Liver (tissue), 7 donors: ENCODE measurements at regions not wholly inside any gene's neighbourhood (a gene's known extent, or its start where the extent isn't known, plus 50 kb on each side); places are given as distances from the start of the nearest gene placed in this dataset.

Source experiments
- DNase-seq: peaks from one replicate; pipeline ENCODE4 v3.0.0-alpha.2; 2017; ENCODE audit warnings: low spot score
- H3K27ac ChIP-seq, 2 donors: one replicate each; pipeline ENCODE4 v1.7.0; 2013; ENCODE audit warnings: inconsistent platforms in 2 of 2, low read length in 2 of 2, control low read depth in 1 of 2, low read depth in 1 of 2, mild to moderate bottlenecking in 1 of 2
- H3K27me3 ChIP-seq, 4 donors: one replicate each; pipeline versions ENCODE4 v1.6.1 to v1.7.0; 2013; ENCODE audit warnings: low read length in 3 of 4, inconsistent platforms in 1 of 4, mild to moderate bottlenecking in 1 of 4, moderate library complexity in 1 of 4; ENCODE audit not compliant: control insufficient read depth in 4 of 4, insufficient read depth in 4 of 4
- H3K36me3 ChIP-seq, 4 donors: one replicate each; pipeline versions ENCODE4 v1.6.1 to v1.7.0; 2013; ENCODE audit warnings: low read length in 3 of 4, mild to moderate bottlenecking in 3 of 4, low read depth in 1 of 4, moderate library complexity in 1 of 4; ENCODE audit not compliant: control insufficient read depth in 4 of 4, insufficient read depth in 3 of 4
- H3K4me1 ChIP-seq, 4 donors: one replicate each; pipeline versions ENCODE4 v1.6.1 to v1.7.0; 2013; ENCODE audit warnings: low read length in 3 of 4, mild to moderate bottlenecking in 3 of 4, moderate library complexity in 1 of 4; ENCODE audit not compliant: control insufficient read depth in 4 of 4, insufficient read depth in 4 of 4
- H3K4me3 ChIP-seq, 3 donors: one replicate each; pipeline versions ENCODE4 v1.6.1 to v1.7.0; 2013; ENCODE audit warnings: low read length in 3 of 3, control low read depth in 1 of 3, low read depth in 1 of 3, mild to moderate bottlenecking in 1 of 3
- H3K9ac ChIP-seq, 2 donors: one replicate each; pipeline ENCODE4 v1.7.0; 2013; ENCODE audit warnings: low read length in 2 of 2, mild to moderate bottlenecking in 2 of 2, moderate library complexity in 2 of 2, control low read depth in 1 of 2, low read depth in 1 of 2
- H3K9me3 ChIP-seq, 4 donors: one replicate each; pipeline versions ENCODE4 v1.6.1 to v1.7.0; 2013; ENCODE audit warnings: low read length in 3 of 4; ENCODE audit not compliant: control insufficient read depth in 4 of 4
- FOXA1 ChIP-seq: IDR thresholded peaks from 2 replicates; pipeline ENCODE4 v1.6.1; 2016; ENCODE audit warnings: antibody characterized with exemption
- FOXA2 ChIP-seq: IDR thresholded peaks from 2 replicates; pipeline ENCODE4 v1.6.1; 2016; ENCODE audit warnings: antibody characterized with exemption
- GABPA ChIP-seq, 2 donors: IDR thresholded peaks in 1 of 2; conservative IDR thresholded peaks in 1 of 2; 2 replicates each; pipeline ENCODE4 v1.6.1; 2016; ENCODE audit warnings: antibody characterized with exemption in 2 of 2, mild to moderate bottlenecking in 1 of 2, moderate library complexity in 1 of 2
- HNF4A ChIP-seq, 2 donors: conservative IDR thresholded peaks; 2 replicates each; pipeline ENCODE4 v1.6.1; 2016; ENCODE audit warnings: antibody characterized with exemption in 2 of 2, mild to moderate bottlenecking in 2 of 2
- JUND ChIP-seq, 2 donors: IDR thresholded peaks; 2 replicates each; pipeline ENCODE4 v1.6.1; 2016; ENCODE audit warnings: antibody characterized with exemption in 2 of 2
- NR2F2 ChIP-seq: IDR thresholded peaks from 2 replicates; pipeline ENCODE4 v1.6.1; 2016; ENCODE audit warnings: antibody characterized with exemption
- RAD21 ChIP-seq, 2 donors: IDR thresholded peaks; 2 replicates each; pipeline ENCODE4 v1.6.1; 2016; ENCODE audit warnings: antibody characterized with exemption in 2 of 2, mild to moderate bottlenecking in 2 of 2
- REST ChIP-seq: IDR thresholded peaks from 2 replicates; pipeline ENCODE4 v1.6.1; 2016; ENCODE audit warnings: antibody characterized with exemption, mild to moderate bottlenecking
- RXRA ChIP-seq, 2 donors: IDR thresholded peaks; 2 replicates each; pipeline ENCODE4 v1.6.1; 2017 to 2018; ENCODE audit warnings: antibody characterized with exemption in 2 of 2, mild to moderate bottlenecking in 1 of 2
- SP1 ChIP-seq: IDR thresholded peaks from 2 replicates; pipeline ENCODE4 v1.6.1; 2018; ENCODE audit warnings: antibody characterized with exemption, mild to moderate bottlenecking
- YY1 ChIP-seq: IDR thresholded peaks from 2 replicates; pipeline ENCODE4 v1.6.1; 2016; ENCODE audit warnings: antibody characterized with exemption, mild to moderate bottlenecking
- WGBS: extraction: QIAGEN DNeasy Blood & Tissue Kit; methylation state at CpG from one replicate; pipeline ENCODE4 v1.1.7; 2013; 5-methylcytosine and 5-hydroxymethylcytosine counted together
- TF ChIP-seq, protein P1 (sequence below): IDR thresholded peaks from 2 replicates; pipeline ENCODE4 v1.6.1; 2016; ENCODE audit warnings: antibody characterized with exemption
- TF ChIP-seq, protein P2 (sequence below): IDR thresholded peaks from 2 replicates; pipeline ENCODE4 v1.6.1; 2016; ENCODE audit warnings: antibody characterized with exemption
- donor health status: healthy.
- donor health status: healthy.
- donor health status: healthy.
- donor health status: healthy.

DNA sequence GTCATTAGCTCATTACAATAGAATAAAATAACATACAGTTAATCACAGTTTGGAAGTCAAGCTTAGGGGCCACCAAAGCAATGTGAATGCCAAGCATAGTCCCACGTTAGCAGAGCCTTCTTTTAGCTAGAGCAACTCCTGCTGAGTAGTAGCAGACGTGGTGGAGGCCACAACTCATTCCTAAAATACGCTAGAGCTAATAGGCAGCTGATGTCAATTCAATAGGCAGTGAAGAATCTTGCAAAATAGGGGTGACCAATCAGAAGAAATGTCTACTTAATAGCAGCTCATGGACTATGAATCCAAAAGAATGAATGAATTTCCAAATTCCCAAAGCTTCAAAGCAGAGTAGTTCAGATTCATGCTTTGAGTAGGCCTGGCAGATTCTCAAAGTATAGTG lies 292.9 kb upstream of the RORA start:
- H3K9me3 ChIP-seq: no peaks in the 10 kb centered on the region
- TF ChIP-seq, protein P1, sequence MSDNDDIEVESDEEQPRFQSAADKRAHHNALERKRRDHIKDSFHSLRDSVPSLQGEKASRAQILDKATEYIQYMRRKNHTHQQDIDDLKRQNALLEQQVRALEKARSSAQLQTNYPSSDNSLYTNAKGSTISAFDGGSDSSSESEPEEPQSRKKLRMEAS: no peak
- TF ChIP-seq, protein P2, sequence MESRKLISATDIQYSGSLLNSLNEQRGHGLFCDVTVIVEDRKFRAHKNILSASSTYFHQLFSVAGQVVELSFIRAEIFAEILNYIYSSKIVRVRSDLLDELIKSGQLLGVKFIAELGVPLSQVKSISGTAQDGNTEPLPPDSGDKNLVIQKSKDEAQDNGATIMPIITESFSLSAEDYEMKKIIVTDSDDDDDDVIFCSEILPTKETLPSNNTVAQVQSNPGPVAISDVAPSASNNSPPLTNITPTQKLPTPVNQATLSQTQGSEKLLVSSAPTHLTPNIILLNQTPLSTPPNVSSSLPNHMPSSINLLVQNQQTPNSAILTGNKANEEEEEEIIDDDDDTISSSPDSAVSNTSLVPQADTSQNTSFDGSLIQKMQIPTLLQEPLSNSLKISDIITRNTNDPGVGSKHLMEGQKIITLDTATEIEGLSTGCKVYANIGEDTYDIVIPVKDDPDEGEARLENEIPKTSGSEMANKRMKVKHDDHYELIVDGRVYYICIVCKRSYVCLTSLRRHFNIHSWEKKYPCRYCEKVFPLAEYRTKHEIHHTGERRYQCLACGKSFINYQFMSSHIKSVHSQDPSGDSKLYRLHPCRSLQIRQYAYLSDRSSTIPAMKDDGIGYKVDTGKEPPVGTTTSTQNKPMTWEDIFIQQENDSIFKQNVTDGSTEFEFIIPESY: no peak
- TF ChIP-seq JUND (IDR thresholded peaks at IDR 0.05) (no peak), YY1 (no peak)
- no peaks in the 10 kb centered on the region for H3K27me3 ChIP-seq
- no peak overlapping the region for H3K4me3 ChIP-seq
- H3K36me3 ChIP-seq: no peaks in the 10 kb centered on the region
- H3K9ac ChIP-seq: no peak overlapping the region
- H3K27ac ChIP-seq: no peak overlapping the region
- WGBS: 76% methylated on average over 3 of the region's 3 CpGs
- no peaks in the 10 kb centered on the region for H3K4me1 ChIP-seq
- no peak for DNase-seq

- H3K27ac ChIP-seq: no peak overlapping the region
- no peaks in the 10 kb centered on the region for H3K4me1 ChIP-seq
- TF ChIP-seq FOXA1 (no peak), HNF4A (conservative IDR thresholded peaks at IDR 0.05) (no peak), RXRA (IDR thresholded peaks at IDR 0.05) (no peak), GABPA (IDR thresholded peaks at IDR 0.05 in 1 of 2, conservative IDR thresholded peaks at IDR 0.05 in 1 of 2) (no peak), REST (no peak)
- H3K36me3 ChIP-seq: no peaks in the 10 kb centered on the region
- no peak for DNase-seq
- H3K4me3 ChIP-seq: no peak overlapping the region
- WGBS: 37% methylated on average over 1 of the region's 1 CpG
- no peak overlapping the region for H3K9ac ChIP-seq
- no peaks in the 10 kb centered on the region for H3K27me3 ChIP-seq
- no peaks in the 10 kb centered on the region for H3K9me3 ChIP-seq
Observed at GRCh38 chr15:61519296-61519695, 290.2 kb upstream of the RORA start.

- Histone ChIP-seq H3K9me3 (no peaks in the 10 kb centered on the region), H3K36me3 (no peaks in the 10 kb centered on the region), H3K27ac (no peak overlapping the region), H3K9ac (no peak overlapping the region), H3K4me3 (no peak overlapping the region), H3K4me1 (no peaks in the 10 kb centered on the region), H3K27me3 (no peaks in the 10 kb centered on the region)
- TF ChIP-seq YY1: no peak
- TF ChIP-seq RXRA (IDR thresholded peaks at IDR 0.05): no peak
- no peak for TF ChIP-seq NR2F2
- no peak for TF ChIP-seq FOXA1
- no peak for TF ChIP-seq SP1
- TF ChIP-seq FOXA2: no peak
- TF ChIP-seq RAD21 (IDR thresholded peaks at IDR 0.05): no peak
- 88% methylated on average over 7 of the region's 7 CpGs for WGBS
- DNase-seq: no peak
Observed at GRCh38 chr15:61518191-61518950, 289.3 kb upstream of the RORA start.
